Stimulated activated CD4-positive, alpha-beta T cell treated with anti-CD3 and anti-CD28 coated beads, Interleukin-1b, Interleukin-23, amount 100 ng/mL, for 24 hours (primary cell): ENCODE measurements at regions not wholly inside any gene's neighbourhood (a gene's known extent, or its start where the extent isn't known, plus 50 kb on each side); places are given as distances from the start of the nearest gene placed in this dataset.

Experiments
- DNase-seq, 4 experiments: peaks; one replicate each; pipeline ENCODE4 v3.0.0-alpha.2; 2020; ENCODE audit warnings: low read depth in 4 of 4, low spot score in 1 of 4

DNA sequence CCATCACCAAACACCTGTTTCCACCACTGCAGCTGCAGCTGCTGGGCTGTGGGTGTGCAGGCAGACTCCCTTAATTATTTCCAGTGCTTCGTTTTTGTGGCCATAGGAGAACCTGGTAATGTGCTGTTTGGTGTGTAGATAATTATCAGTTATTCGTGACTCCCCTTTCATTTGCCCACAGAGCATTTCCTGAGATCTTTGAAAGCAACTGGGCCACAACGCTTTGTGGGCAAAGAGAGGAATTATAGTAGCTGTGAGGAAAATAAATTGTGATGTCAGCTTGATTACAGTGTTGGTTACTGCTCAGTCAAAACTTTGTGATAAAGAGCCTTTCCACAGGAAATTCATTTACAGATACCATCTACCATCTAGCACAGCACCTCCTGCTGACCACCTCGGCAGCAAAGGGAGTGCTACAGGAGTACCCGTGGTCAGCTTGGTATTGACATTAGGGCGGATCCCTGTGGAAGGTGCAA, 193.3 kb upstream of the SLCO3A1 start:
- DNase-seq: no peak

DNA sequence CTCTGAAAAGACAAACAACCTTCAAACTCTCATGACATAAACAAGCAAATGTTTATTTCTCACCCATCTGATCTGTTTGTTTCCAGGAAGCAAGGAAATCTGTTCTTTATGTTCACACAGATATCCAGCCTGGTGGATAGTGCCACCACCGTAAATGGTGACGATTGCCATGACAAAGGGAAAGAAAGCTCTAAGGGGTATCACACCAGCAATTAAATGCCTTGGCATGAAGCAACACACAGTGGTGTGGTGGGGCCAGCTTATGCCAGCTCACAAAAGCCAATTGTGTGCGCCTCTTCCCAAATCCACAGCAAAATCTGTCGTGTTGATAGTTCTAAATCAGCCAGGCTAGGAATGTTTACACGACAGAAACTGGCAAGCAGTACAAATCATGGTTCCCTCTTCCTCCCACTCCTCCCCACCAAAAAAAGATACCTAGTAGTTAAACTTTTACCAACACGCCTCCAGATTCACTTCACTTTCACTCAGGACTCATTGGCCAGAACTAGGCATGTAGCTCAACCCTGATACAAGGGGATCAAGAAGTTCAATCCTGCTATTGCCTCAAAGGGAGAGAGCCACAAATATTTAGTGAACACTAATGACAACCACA, 189.2 kb upstream of the SLCO3A1 start:
- no peak for DNase-seq

DNA sequence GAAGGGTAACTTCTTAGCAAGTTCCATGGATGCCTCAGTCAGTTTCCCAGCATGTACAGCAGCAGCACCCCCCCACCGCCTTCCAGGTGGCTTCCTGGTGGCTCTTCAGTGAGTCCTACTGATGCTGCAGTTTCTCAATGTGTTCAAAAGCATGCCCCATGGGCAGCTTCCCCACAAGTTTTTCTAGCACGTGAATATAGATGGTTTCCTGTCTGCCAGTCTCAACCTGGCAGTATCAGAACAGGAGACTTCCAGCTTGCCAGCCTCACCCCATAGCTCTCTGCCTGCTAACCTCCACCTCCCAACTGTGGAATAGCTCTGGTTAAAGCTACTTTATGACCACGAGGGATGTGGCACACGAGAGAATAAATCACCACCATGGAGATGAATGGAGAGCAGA, 188.3 kb upstream of the SLCO3A1 start:
- no peak for DNase-seq

DNA sequence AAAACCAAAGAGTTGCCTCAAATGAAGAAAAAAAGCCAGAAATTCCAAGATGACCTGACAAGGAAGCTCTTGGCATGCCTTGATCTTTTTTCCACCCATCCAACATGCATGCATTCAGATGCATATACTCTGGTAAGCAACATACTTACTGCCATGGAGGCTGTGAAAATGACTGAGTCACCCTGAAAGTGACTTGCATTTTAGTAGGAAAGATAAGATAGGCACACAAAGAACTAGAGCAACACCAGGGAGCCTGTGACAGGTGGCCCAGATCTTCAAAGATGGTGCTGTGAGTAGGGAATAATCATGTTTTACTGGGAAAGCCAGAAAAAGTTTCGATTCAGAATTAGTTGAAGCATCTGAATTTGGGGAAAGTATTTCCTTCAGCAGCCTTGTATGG, 185.1 kb upstream of the SLCO3A1 start:
- no peak for DNase-seq

DNA sequence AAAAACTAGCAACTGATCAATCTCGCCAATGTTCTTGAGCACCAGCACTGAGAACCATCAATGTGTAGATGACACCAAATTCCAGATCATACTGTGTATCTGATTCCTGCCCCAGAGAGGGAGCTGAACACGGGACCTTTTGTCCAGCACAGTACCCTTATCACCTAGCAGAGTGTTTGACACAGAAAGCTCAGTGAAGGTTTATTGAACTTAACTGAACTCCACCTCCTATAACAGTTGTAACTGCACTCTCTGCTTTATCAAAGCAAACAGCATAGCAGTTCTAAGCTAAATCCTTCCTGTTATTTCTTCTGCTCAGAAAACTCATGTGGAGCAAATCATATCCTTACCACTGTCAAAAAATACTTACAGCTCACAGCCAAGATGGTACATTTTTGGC, 183.4 kb upstream of the SLCO3A1 start:
- no peak for DNase-seq

DNA sequence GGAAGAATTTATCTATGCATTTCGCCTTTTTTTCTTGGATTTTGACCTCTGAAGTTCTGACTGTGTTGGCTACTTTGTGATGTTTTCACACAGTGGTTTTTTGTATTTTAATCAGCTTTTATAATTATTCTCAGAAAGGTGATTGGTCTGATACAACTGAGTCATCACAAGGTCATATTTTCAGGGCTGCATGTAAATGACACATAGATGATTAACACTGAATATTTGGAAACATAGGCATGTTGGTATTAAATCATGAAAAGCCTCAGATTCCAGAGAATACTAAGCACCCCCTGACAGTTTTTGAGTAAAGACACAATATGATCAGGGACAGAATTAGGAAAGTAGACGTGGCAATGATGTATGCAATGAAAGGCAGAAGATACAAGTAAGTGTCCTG, 175.5 kb upstream of the SLCO3A1 start:
- DNase-seq: no peak

DNA sequence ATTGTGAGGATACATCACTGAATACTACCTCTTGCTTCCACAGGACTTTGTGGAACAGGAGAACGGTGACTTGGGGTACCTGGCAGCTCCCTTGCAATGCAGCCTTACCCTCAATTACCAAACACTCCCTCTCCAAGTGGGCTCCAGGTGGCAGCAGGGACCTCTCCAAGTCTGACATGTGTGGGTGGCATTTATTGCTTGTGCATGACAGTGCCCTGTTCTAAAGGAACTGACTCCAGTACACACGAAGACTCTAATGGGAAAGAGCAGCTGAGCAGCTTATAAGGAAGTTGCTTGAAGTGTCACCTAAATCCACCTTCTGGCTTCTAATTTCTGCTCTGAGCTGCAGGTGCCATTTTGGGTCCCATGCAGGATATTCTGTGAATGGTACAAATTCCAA, 174.1 kb upstream of the SLCO3A1 start:
- DNase-seq: no peak

DNA sequence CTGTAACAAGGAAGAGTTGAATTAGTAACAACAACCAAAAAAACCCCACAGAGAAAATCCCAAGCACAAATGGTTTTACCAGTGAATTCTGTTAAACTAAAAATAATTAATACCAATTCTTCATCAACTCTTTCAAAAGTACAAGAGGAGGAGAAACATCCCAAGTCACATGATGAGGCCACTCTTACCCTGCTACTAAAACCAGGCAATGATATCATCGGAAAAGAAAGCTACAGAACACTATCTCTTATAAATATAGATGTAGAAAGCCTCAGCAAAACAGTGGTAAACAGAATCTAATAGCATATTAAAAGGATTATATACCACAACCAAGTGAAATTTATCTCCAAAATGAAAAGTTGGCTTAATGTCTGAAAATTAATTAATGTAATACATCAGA, 168.1 kb upstream of the SLCO3A1 start:
- no peak for DNase-seq

DNA sequence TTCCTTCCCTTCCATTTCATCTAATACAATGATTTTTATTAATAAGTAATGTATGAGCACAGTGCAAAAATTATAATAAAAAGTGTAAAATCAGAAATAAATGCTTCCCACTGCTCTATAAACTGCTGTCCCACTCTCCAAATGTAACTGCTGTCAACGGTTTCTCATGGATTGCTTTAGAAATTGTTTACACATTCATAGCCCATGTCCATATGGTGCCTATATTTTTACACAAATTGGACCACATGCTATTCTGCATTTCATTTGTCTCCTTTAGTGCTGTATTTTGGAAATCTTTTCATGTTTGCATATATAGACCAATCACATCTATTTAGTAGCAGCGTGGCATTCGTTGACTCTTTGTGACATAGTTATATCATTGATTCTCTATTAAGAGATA, 164.7 kb upstream of the SLCO3A1 start:
- no peak for DNase-seq

DNA sequence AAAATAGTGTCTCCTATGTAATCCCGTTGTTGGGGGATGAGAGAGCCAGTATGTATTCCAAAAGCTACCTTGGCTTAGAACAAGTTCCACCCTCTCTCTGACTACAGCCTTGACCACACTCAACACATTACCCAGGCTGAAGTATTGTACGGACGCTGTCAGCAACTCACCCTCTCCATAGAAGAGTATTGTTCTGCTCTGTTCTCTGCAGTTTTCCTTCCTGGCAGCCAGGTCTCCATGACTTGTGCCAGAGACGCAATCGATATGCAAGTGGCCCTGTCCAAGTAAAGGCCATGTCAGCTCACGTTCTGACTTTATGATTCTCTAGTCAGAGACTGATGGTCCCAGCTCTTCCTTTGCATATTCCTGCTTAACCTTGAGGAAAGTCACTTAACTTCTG, 164.1 kb upstream of the SLCO3A1 start:
- DNase-seq: no peak

DNA sequence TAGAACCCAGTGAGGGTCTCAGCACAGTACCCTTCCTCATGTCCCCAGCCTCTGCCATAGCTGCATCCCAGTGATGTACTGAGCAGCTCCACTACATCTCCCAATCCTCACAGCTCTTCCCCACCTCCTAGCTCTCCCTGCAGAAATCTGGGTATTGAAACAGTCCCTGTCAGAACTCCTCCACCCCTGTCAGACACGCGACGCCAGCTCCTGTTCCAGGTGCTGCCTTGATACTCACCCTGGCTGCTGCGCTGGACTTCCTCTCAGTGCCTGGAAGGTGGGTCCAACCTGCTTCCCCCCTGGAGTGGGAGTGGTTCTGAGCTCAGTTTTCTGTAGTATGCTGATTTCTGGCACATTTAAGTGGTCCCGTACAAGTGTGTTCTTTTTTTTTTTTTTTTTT, 160.9 kb upstream of the SLCO3A1 start:
- no peak for DNase-seq

DNA sequence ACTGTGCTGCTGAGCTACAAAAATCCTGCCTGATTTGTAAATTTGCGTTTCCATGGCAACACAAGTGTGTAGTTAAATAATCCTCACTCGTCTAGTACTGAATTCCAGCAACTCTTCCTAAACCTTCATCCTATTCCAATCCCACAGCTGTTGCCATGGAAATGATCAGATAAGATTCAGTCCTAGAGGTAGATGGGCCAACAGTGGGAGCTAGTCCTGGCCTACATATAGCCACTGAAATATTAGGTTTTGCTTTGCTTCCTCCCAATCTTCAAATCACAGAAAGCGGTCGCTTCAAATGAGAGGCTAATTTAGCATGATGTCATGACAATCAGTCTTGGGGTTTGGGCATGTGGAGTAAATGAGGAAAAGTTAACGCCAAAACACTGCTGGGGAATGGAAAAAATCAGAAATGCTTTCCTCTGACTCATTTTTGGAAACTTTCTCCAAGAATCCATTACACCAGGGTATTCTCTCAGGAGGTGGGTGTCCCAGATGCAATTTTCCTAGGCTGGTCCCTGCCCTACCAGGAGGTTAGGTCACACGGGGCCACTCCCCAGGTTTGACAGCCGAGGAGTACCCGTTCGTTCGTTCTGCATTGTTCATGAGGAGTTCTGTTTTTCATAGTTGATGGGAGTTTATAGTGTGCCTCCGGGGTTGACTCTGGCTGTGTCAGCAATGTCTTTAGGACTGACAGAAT, 159.2 kb upstream of the SLCO3A1 start:
- DNase-seq: no peak

DNA sequence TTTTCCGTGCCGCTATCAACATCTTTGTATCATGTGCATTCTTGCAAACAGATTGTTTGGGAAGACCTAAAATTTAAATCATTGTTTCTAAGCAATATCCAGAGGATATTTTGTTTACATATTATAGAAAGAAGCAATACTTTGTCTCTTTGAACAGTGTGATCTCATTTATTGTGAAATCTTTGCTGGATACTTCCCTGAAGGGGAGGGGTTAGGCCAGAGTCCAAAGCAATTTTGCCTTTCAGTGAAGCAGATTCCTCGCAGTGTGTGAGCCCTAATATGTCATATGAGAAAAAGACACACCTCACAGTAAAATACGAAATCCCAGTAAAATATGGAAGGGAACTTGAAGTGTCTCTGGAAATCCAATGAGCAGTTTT, 158.7 kb upstream of the SLCO3A1 start:
- no peak for DNase-seq

DNA sequence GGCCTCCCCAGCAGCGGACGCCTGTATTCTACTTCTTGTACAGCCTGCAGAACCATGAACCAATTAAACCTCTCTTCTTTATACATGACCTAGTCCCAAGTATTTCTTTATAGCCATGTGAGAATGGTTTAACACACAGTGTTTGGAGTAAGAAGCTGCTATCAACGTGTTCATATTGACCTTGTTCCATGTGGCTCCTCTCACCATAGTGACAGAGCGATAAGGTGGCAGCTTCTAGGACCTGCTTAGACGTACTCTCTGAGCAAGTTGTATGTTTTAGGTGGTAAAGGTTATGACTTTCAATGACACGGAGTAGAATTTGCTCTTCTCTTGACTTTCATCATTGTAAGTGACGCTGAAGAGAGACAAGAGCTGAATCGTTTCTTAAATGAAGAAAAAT, 157.7 kb upstream of the SLCO3A1 start:
- DNase-seq: no peak

DNA sequence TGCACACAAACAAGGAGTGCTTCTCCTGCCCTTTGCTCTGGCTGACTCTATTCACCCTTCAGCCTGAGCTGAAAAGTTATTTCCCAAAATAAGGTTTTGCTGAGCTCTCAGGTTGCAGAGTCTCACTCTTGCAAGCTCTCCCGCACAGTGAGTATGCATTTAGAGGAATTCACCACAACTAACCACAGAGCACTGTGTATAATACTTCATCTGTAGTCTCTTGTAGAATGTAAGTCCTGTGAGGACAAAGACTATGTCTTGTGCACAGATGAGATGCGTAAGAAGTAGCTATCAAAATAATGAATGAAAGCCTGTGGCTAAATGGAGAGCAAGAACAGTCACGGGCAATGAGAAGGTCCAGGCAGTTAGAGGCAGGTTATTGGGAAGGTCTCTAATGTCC, 156.5 kb upstream of the SLCO3A1 start:
- no peak for DNase-seq

DNA sequence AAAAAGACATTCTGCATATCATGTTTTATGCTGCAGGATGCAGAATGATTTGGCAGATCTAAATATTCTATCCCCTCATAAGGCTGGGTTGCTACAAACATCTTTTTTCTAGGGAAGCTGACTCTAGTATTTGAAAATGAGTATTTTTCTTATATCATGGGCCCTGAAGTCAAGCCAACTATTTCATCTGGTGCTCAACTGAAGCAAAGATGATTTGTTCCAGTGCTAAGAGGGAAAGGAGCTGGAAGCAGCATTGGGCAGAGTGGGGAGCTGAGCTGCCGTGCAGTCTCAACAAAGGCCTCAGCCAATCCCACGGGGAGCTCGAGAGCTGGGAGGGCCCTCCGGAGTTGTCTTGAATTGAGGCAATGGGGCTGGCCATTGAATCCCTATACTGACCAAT, 155.3 kb upstream of the SLCO3A1 start:
- no peak for DNase-seq

DNA sequence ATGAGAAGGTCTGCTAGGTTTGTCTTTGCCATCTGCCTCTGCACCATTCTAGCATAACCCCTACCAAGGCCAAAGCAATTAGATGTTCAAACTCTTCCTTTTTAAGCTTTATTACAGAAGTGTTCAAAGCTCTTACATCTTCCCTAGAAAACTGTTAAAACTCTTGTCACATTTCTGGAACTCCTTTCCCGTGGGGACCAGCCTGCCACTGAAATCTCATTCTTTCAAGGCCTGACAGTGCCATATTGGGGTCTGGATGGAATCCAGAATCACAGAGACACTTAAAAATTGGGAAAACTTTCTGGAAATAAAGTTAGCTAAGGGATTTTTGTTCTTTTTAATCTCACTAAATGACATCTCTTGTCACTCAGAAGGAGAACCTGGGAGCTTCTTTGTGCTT, 153.8 kb upstream of the SLCO3A1 start:
- DNase-seq: no peak

DNA sequence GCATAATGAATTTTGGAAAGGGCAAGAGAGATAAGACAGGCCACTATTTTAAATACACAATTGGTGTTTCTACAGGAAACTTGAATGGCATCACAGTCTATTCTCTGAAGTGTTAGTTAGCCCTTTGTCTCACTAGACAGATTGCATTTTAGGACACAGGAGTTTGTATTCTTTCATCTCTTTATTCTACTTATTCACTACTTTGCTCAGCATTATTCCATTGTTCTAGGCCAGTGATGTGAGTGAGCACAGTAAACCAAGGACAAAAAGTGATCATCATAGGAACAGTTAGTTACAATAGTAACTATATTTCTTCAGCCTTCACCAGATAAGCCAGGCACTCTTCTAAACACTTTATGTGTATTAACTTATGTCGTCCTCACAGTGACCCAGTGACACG, 150.2 kb upstream of the SLCO3A1 start:
- DNase-seq: no peak

DNA sequence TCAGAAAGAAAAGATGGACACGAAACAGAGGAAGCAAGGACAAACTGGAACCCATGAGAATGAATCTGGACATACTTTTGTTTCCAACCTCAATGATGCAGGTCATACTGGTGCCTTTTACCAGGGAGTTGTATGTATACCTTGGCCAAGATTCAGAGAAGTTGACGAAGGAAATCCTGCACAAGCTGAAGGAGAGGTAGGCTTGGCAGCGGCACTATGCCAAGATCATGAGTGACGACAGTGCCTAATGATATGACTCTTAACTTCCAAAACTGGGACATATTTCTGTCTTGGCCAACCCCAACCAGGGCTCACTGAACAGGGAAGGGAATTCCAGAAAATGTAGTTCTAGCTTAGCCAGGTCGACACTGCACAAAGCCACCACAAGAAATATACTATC, 149.2 kb upstream of the SLCO3A1 start:
- DNase-seq: no peak

DNA sequence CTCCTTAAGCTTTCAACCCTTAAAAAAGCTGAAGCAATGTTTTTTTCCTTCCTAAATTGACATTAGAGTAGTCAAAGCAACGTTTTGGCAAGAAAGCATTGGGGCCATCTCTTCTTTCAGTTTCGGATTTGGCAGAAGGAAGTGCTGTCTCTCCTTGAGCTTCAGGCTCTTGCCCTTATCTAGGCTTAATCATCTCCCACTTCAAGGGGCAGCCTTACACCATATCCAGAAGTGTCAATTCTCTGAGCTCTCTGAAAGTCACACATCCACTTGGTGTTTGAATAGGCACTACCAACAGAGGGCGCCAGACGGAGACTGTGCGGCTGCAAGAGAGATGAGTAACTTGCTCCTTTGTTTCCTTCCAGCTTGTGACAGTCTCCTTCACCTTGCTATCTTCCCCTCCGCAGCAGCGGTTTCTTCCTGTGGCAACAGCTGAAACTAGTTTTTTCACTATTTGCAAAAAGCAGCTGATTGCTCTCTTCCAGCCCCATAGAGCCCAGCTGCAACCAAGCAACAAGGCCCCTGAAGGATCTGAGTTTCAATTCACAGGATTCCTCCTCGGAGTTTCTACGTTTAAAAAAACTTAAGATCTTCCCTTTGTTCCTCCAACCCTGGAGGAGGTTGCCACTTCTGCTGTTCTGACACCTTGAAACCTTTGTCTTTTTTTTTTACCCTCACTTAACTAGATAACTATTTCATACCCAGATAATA, 147.0 kb upstream of the SLCO3A1 start:
- peak; percentile 60 to 83 (median 74) for DNase-seq

DNA sequence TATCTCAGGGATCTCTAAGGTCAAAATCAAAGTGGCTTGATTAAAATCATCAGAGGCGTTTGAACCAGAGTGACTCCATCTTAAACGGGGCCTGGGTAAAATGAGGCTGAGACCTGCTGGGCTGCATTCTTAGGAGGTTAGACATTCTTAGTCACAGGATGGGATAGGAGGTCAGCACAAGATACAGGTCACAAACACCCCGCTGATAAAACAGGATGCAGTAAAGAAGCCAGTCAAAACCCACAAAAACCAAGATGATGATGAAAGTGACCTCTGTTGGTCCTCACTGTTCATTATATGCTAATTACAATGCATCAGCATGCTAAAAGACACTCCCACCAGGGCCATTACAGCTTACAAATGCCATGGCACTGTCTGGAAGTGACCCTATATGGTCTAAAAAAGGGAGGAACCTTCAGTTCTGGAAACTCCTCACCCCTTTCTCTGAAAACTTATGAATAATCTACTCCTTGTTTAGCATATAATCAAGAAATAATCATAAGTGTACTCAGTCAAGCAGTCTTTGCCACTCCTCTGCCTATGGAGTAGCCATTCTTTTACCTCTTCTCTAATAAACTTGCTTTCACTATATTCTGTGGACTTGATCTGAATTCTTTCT, 143.3 kb upstream of the SLCO3A1 start:
- no peak for DNase-seq

DNA sequence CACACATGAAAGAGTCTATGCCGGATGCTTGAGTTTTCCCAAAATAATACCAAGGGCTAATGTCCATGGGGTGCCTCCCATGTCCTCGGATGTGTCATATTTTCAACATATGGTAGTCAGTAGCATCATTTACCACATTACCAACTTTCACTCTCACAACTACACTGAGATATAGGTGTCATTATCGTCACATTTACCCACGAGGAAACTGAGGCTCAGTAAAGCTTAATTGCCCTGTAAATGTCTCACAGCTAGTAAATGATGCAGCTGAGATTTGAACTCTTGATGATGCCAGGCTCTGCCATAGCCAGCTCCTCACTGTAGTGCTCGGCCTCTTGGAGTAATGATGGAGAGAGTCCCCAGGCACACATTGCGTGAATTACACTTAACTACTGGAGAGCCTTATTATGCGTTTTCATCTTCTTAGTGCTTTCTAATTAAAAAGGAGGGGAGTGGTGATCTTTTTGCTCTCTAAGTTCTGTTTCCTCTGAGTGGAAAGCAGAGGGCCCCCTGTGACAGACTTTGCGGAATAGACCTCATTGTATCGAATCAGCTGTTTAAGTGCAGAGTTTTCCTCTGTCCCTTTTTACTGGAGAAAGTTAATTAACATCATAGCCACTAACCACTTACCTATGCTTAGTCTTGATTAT, 142.0 kb upstream of the SLCO3A1 start:
- no peak for DNase-seq
